Type B pancreatic cell (in vitro differentiated cells): ENCODE measurements at regions not wholly inside any gene's neighbourhood (a gene's known extent, or its start where the extent isn't known, plus 50 kb on each side); places are given as distances from the start of the nearest gene placed in this dataset.

ENCODE experiments used
- DNase-seq: peaks from one replicate; pipeline ENCODE4 v3.0.0; 2021; ENCODE audit warnings: mixed read lengths; ENCODE audit not compliant: unreplicated experiment; ENCODE audit errors: extremely low spot score
- H3K27ac Mint-ChIP-seq: 2 replicates; pipeline ENCODE4 v1.8.0; 2021; ENCODE audit warnings: mild to moderate bottlenecking, mixed read lengths
- H3K27me3 Mint-ChIP-seq: 2 replicates; pipeline ENCODE4 v1.8.0; 2021; ENCODE audit warnings: mixed read lengths
- H3K36me3 Mint-ChIP-seq: 2 replicates; pipeline ENCODE4 v1.8.0; 2021; ENCODE audit warnings: mixed read lengths
- H3K4me1 Mint-ChIP-seq: one replicate; pipeline ENCODE4 v1.8.0; 2021; ENCODE audit warnings: mixed read lengths; ENCODE audit not compliant: unreplicated experiment
- H3K4me3 Mint-ChIP-seq: 2 replicates; pipeline ENCODE4 v1.8.0; 2021; ENCODE audit warnings: mild to moderate bottlenecking, mixed read lengths
- H3K9me3 Mint-ChIP-seq: 2 replicates; pipeline ENCODE4 v1.8.0; 2021; ENCODE audit warnings: mixed read lengths
- CTCF ChIP-seq: fragments of 200-600 bp; sonication (generic); conservative IDR thresholded peaks from 2 replicates; pipeline ENCODE4 v1.5.0; 2021; ENCODE audit warnings: antibody characterized with exemption, mild to moderate bottlenecking

DNA sequence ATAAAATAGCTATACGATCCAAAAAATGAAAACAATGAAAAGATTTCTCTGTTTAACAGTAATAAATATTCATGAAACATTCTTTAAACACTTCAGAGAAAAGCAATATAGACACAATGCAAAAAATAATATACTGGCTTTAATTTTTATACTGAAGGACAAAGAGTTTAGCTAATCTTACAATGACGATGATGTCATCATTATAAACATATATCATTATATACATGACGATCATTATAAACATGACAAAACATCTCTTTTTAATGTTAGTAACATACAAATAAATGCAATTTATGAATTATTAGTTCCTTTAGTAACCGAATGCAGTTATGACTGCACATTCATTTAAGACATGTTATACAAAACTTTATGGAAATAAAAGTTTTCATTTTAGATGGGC is 1434.6 kb downstream of the PCDH18 start:
- Mint-ChIP-seq H3K27ac (no peak overlapping the region), H3K9me3 (no peaks in the 10 kb centered on the region), H3K4me3 (no peak overlapping the region), H3K27me3 (no peaks in the 10 kb centered on the region), H3K36me3 (no peaks in the 10 kb centered on the region), H3K4me1 (no peaks in the 10 kb centered on the region)
- no peak for TF ChIP-seq CTCF
- no peak for DNase-seq

DNA sequence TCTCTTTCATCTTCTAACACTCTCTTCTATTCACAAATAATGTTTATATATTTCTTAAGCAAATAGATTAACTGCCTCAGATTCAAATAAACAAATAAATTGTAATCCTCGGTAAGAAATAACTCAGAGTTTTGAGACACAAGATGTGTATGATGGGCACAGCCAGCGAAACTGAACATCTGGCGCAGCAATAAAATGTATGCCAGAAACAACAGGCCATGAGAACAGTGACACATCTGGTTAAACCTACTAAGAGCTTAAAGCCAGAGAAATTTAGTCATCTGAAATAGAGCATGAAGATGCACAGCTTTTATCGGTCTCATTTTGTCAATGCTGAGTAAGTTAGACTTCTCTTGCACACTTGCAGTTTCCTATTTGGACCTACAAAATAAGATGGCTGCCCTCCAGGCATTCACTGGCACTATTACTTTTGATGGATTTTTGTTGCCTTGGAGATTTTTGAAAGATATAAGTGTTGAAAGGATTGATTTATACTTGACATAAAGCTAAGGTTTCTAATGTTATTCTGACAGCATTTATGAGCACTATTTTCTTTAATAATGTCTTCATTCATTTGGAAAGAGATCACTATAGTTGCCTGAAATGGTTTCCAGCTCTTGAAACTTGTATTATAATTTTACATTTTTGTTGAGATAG is 1444.0 kb downstream of the PCDH18 start:
- Mint-ChIP-seq H3K4me1 (no peaks in the 10 kb centered on the region), H3K4me3 (no peak overlapping the region), H3K36me3 (no peaks in the 10 kb centered on the region), H3K27ac (no peak overlapping the region), H3K9me3 (no peaks in the 10 kb centered on the region), H3K27me3 (no peaks in the 10 kb centered on the region)
- TF ChIP-seq CTCF, result no peak
- no peak for DNase-seq

DNA sequence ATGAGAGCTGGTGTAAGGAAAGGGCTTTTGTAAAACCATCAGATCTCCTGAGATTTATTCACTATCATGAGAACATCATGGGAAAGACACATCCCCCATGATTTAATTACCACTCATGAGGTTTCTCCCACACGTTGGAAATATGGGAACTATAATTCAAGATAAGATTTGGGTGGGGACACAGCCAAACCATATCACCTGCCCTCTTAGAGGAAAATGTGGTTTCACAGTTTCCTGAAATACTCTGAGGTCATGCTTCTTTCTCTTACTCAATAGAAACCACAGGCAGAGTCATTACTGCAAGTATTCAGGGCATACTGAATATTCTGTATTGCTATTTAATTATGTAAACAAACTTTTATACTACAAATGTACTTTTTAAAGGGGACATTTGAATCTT is 1453.3 kb downstream of the PCDH18 start:
- H3K4me3 Mint-ChIP-seq, result no peak overlapping the region
- H3K4me1 Mint-ChIP-seq, result no peaks in the 10 kb centered on the region
- TF ChIP-seq CTCF, result no peak
- DNase-seq, result no peak
- no peaks in the 10 kb centered on the region for H3K9me3 Mint-ChIP-seq
- no peaks in the 10 kb centered on the region for H3K36me3 Mint-ChIP-seq
- no peak overlapping the region for H3K27ac Mint-ChIP-seq
- H3K27me3 Mint-ChIP-seq, result no peaks in the 10 kb centered on the region

- no peaks in the 10 kb centered on the region for H3K27me3 Mint-ChIP-seq
- H3K36me3 Mint-ChIP-seq, result no peaks in the 10 kb centered on the region
- H3K27ac Mint-ChIP-seq, result no peak overlapping the region
- no peaks in the 10 kb centered on the region for H3K9me3 Mint-ChIP-seq
- no peak overlapping the region for H3K4me3 Mint-ChIP-seq
- no peak for DNase-seq
- no peak for TF ChIP-seq CTCF
- H3K4me1 Mint-ChIP-seq, result no peaks in the 10 kb centered on the region
Measured at GRCh38 chr4:136056748-136057147, 1475.5 kb downstream of the PCDH18 start.

DNA sequence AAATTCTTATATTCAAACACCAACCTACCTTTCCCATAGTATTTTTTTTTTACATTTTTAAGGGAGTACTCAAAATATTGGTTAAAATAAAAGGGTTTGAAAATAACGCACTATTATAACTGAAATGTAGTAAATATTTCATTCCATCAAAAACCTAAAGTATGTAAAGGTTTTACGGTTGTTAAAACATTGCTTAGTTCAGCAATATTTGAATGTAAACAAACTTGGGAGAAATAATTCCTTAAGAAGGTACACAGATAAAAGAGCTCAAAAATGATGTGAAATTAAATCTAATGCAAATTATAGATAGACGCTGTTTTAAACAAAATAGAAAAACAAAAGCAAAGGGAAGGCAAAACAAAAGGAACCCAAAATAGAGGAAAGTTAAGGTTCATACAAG is 1476.9 kb downstream of the PCDH18 start:
- Mint-ChIP-seq H3K27me3 (no peaks in the 10 kb centered on the region), H3K27ac (no peak overlapping the region), H3K4me3 (no peak overlapping the region), H3K36me3 (no peaks in the 10 kb centered on the region), H3K9me3 (no peaks in the 10 kb centered on the region), H3K4me1 (no peaks in the 10 kb centered on the region)
- DNase-seq, result no peak
- TF ChIP-seq CTCF, result no peak

- Mint-ChIP-seq H3K27ac (no peak overlapping the region), H3K4me1 (no peaks in the 10 kb centered on the region), H3K27me3 (no peaks in the 10 kb centered on the region), H3K9me3 (no peaks in the 10 kb centered on the region), H3K4me3 (no peak overlapping the region), H3K36me3 (no peaks in the 10 kb centered on the region)
- DNase-seq, result no peak
- TF ChIP-seq CTCF, result no peak
Measured at GRCh38 chr4:136036744-136037143, 1495.5 kb downstream of the PCDH18 start.
